Fibroblast of skin of back (primary cell): ENCODE measurements at regions not wholly inside any gene's neighbourhood (a gene's known extent, or its start where the extent isn't known, plus 50 kb on each side); places are given as distances from the start of the nearest gene placed in this dataset.
A peak's percentile ranks its signal among the peaks of the same experiment; 100 is the strongest.
"Not testable (repeated sequence)": the region's sequence is repeated elsewhere in the genome, so short reads cannot be mapped to it uniquely, and the experiment has no call there.

Experiments used
- DNase-seq: peaks from one replicate; pipeline ENCODE4 v3.0.0-alpha.2; 2013

DNA sequence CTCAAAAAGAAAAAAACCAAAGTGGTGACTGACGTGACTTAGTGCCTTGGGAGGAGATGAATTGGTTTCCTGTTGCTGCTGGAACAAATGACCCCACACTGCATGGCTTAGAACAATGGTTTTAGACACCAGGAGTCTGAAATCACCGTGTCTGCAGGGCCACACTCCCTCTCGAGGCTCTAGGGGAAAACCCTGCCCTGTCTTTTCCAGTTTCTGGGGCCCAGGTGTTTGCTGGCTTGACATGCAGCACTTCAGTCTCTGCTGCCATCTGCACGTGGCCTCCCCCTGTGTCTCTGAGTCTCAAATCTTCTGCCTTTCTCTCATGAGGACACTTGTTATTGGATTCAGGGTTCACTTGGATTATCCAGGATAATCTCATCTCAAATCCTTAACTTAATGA lies 323.8 kb upstream of the TNRC6C start:
- no peak for DNase-seq

DNA sequence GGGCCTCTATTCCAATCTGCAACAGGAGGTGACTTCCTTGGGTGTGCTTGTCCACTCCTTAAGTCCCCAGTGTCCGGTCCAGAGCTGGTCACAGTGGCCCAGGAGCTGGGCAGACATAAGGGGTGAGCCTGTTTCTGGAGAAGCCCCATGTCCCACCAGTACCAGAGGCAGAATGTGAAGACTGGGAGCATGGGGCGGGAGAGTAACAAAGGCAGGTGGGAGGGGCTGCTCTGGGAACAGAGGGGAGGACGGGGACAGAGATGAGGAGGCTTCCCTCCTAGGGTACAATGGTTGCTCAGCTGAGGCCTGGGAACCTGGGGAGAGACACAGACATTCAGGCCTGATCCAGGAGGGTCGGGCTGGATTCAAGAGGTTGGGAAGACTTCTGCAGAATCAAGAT lies 323.3 kb upstream of the TNRC6C start:
- DNase-seq: no peak

GRCh38 chr17:77635785-77636184 lies 322.7 kb upstream of the TNRC6C start:
- not testable (repeated sequence) for DNase-seq

DNA sequence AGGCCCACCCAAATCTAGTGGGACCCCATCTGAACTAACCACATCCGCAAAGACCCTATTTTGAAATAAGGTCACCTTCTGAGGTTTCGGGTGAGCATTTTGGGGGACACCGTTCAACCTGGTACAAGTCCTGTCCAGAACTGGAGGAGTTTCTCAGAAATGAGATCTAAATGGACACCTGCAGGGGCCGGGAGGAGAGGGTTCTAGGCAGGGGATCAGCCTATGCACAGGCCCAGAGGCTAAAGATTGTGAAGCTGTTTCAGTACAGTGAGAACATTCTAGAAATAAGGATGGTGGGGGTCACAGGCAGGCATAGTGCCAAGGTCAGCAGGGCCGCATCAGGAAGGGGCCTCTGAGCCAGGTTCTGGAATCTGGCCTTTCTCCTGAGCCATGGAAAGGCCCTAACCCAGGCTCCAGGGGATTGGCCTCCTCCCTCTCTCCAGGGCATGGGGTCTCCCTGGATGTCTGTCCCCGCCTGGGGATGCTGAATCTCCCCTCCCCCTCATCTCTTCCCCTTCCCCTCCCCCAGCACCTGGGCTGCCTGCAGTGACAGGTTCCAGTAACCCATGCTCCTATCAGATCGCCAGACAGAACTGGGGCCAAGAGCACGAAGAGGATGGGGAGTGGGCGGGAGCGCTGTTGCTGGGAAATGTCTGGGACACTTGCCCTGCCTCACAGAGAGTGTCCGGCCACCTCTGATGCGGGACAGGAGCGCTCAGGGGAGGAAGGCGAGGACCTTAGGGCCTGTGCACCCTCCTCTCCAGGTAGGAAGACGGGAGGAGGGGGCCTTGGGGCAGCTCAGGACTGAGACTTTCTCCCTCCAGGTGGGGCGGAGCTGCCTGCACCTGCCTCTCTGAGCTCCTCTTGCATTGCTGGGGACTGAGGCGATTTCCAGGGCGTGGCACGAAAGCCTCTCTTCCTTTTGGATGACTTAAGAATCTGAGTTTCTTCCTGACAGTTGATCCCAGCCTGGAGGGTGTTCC lies 321.4 kb upstream of the TNRC6C start:
- no peak for DNase-seq

DNA sequence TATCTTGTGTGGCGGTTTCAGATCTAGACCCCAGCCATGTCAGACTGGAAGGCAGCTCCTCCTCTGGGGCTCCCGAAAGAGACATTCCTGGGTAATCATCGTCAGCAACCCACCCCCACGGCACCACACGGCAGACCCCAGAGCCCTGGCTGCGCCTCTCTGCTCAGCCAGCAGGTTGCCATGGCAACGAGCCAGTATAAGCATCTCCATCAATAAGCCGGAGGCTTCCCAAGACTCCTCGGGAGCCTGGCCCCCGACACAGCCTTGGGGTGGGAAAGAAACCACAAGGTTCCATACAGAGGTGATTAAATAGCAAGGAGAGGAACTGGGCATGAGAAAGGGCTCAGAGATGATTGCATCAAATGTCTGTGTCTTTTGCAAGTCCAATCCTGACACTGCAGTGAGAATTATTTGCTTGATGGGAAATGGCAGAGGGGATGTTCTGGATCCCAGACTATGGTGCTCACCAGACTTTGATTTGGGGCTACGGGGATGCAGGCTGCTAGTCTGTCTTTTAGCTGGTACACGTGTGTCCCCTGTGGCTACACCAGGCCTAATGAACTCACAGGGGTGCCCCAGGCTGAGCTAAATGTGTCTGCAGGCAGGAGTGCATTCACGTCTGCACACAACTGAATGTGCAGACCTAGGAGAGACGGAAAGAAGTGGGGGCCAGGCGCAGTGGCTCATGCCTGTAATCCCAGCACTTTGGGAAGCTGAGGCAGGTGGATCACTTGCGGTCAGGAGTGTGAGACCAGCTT lies 320.5 kb upstream of the TNRC6C start:
- DNase-seq: no peak

DNA sequence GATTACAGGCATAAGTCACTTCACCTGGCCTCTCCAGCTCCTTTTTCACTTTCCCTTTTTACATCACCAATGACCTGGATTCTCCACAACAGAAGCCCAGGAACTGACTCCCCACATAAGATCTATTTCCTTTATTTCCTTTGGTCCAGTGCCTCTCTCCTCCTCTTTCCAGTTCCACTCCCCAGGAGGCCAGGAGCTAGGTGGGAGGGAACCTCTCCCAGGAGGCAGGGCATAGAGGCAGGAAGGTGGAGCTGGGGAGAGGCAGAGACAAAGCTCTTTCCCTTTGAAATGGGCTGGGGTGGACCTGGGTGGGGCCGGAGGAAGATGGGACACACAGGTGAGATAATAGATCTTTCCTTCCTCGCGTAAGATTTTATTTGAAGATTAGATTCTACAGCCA lies 318.3 kb upstream of the TNRC6C start:
- DNase-seq: no peak

DNA sequence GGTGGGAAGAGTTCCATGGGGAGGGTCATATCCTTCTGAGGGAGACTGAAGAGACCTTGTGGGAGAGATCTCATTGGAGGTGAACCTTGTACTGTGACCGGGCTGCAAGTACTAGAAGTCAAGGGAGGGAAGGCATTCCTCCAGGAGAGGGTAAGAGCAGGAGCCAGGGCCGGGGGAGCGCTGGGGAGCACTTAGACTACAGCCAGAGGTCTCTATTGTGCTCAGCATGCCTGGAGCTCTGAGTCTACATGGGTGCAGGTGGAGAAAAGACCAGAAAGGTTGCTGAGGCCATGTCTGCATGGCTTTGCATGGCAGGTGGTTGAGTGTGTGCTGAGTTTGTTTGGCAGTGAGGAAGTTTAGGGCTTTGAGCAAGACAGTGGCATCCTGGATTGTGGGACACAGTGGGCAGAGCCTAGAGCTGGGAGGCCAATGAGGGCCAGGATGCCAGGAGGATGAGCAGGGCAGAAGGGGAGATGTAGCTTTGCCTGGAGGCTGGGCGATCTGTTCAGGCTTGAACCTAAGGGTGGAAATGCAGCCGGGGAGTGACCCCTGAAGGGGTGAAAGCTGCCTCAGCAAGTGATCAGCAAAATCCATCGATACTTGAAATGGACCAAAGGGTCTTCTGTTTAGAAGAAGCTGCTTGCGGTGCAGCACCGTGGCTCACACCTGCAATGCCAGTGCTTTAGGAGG lies 317.4 kb upstream of the TNRC6C start:
- no peak for DNase-seq

GRCh38 chr17:77641718-77642117 lies 316.8 kb upstream of the TNRC6C start:
- DNase-seq: no peak

GRCh38 chr17:77644181-77645071 lies 314.1 kb upstream of the TNRC6C start:
- no peak for DNase-seq

GRCh38 chr17:77645072-77646045 lies 313.1 kb upstream of the TNRC6C start:
- DNase-seq: peak; percentile 52

GRCh38 chr17:77646046-77646430 lies 312.5 kb upstream of the TNRC6C start:
- no peak for DNase-seq

GRCh38 chr17:77647531-77647930 lies 311.0 kb upstream of the TNRC6C start:
- no peak for DNase-seq

GRCh38 chr17:77649717-77650211 lies 308.7 kb upstream of the TNRC6C start:
- peak; percentile 28 for DNase-seq

- DNase-seq: no peak
Observed at GRCh38 chr17:77651988-77652387, 306.5 kb upstream of the TNRC6C start.

- DNase-seq: no peak
Observed at GRCh38 chr17:77654296-77654695, 304.2 kb upstream of the TNRC6C start.

DNA sequence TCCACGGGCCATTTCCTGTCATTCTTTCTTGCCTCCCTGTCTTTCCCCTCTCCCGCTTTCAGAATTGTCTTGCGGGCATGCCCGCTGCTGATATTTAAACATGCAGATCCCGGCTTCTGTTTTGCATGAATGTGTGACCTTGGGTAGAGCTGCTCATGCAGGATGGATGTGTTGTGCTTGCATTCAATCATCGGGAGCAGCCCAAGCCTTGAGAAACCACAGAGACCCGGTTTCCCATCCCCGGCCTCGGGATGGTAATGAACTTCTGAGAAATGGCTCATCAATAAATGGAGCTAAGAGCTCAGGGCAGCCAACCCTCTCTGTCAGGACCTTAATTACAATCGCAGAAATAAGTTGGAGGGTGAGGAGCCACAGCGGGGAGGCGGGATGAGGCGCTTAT lies 303.7 kb upstream of the TNRC6C start:
- DNase-seq: no peak

GRCh38 chr17:77656054-77656453 lies 302.4 kb upstream of the TNRC6C start:
- DNase-seq: no peak

GRCh38 chr17:77657839-77658238 lies 300.7 kb upstream of the TNRC6C start:
- DNase-seq: no peak

- DNase-seq: no peak
Observed at GRCh38 chr17:77660524-77660923, 298.0 kb upstream of the TNRC6C start.

GRCh38 chr17:77662833-77663232 lies 295.7 kb upstream of the TNRC6C start:
- no peak for DNase-seq
